ENCODE measurements at regions not wholly inside any gene's neighbourhood (a gene's known extent, or its start where the extent isn't known, plus 50 kb on each side); places are given as distances from the start of the nearest gene placed in this dataset.
A peak's percentile ranks its signal among the peaks of the same experiment; 100 is the strongest.

GRCh38 chr2:43045866-43046265 lies 180.5 kb downstream of the ZFP36L2 start:
- no peak for DNase-seq (ENCODE audit: low spot score in 2 of 2)
- 51 to 66% methylated on average over 3 of the region's 3 CpGs for WGBS, 2 donors
- TF ChIP-seq CTCF (IDR thresholded peaks at IDR 0.05) (no peak), POLR2A (IDR thresholded peaks at IDR 0.05) (no peak), EP300 (IDR thresholded peaks at IDR 0.05) (no peak)
- peak overlapping the region in 3 of 4 donors; percentile 27 to 69 (median 57) for H3K27ac ChIP-seq
- no peak overlapping the region for H3K4me3 ChIP-seq
- H3K27me3 ChIP-seq = no peaks in the 10 kb centered on the region
- peaks cover 0 to 50% (median 16%) of the 10 kb centered on the region in 4 donors for H3K4me1 ChIP-seq
- H3K9me3 ChIP-seq = no peaks in the 10 kb centered on the region
- H3K36me3 ChIP-seq = no peaks in the 10 kb centered on the region

GRCh38 chr2:43044093-43044681 lies 182.2 kb downstream of the ZFP36L2 start:
- no peak for TF ChIP-seq EP300 (IDR thresholded peaks at IDR 0.05)
- TF ChIP-seq CTCF (IDR thresholded peaks at IDR 0.05) = no peak
- TF ChIP-seq POLR2A (IDR thresholded peaks at IDR 0.05) = no peak
- no peak for DNase-seq (ENCODE audit: low spot score in 2 of 2)
- Histone ChIP-seq H3K36me3 (no peaks in the 10 kb centered on the region), H3K4me3 (no peak overlapping the region), H3K9me3 (no peaks in the 10 kb centered on the region), H3K27ac (peak overlapping the region in 2 of 4 donors; percentile 5 to 66), H3K4me1 (peaks cover 0 to 40% (median 16%) of the 10 kb centered on the region in 4 donors), H3K27me3 (no peaks in the 10 kb centered on the region)
- WGBS, 2 donors = 80% methylated on average over 13 of the region's 13 CpGs

- no peak for TF ChIP-seq CTCF (IDR thresholded peaks at IDR 0.05)
- no peak for TF ChIP-seq EP300 (IDR thresholded peaks at IDR 0.05)
- no peak for TF ChIP-seq POLR2A (IDR thresholded peaks at IDR 0.05)
- H3K36me3 ChIP-seq = no peaks in the 10 kb centered on the region
- H3K4me1 ChIP-seq = peaks cover 0 to 40% (median 16%) of the 10 kb centered on the region in 4 donors
- H3K27me3 ChIP-seq = no peaks in the 10 kb centered on the region
- no peak overlapping the region for H3K4me3 ChIP-seq
- H3K27ac ChIP-seq = no peak overlapping the region
- WGBS, 2 donors = 83 to 90% methylated on average over 8 of the region's 8 CpGs
- no peak for DNase-seq (ENCODE audit: low spot score in 2 of 2)
- H3K9me3 ChIP-seq = no peaks in the 10 kb centered on the region
Observed at GRCh38 chr2:43043553-43043870, 182.9 kb downstream of the ZFP36L2 start.

GRCh38 chr2:43041661-43042360 lies 184.6 kb downstream of the ZFP36L2 start:
- H3K27ac ChIP-seq = no peak overlapping the region
- DNase-seq (ENCODE audit: low spot score in 2 of 2) = no peak
- 52 to 56% methylated on average over 8 of the region's 8 CpGs for WGBS, 2 donors
- H3K9me3 ChIP-seq = no peaks in the 10 kb centered on the region
- H3K36me3 ChIP-seq = no peaks in the 10 kb centered on the region
- no peak overlapping the region for H3K4me3 ChIP-seq
- peaks cover 0 to 34% (median 10%) of the 10 kb centered on the region in 4 donors for H3K4me1 ChIP-seq
- TF ChIP-seq EP300 (IDR thresholded peaks at IDR 0.05) (no peak), POLR2A (IDR thresholded peaks at IDR 0.05) (no peak)
- no peaks in the 10 kb centered on the region for H3K27me3 ChIP-seq

- Histone ChIP-seq H3K27ac (no peak overlapping the region), H3K4me1 (peaks cover 0 to 29% (median 3%) of the 10 kb centered on the region in 4 donors), H3K27me3 (no peaks in the 10 kb centered on the region), H3K36me3 (no peaks in the 10 kb centered on the region), H3K9me3 (no peaks in the 10 kb centered on the region), H3K4me3 (no peak overlapping the region)
- 88% methylated on average over 4 of the region's 4 CpGs for WGBS, 2 donors
- TF ChIP-seq CTCF (IDR thresholded peaks at IDR 0.05) (no peak), EP300 (IDR thresholded peaks at IDR 0.05) (no peak), POLR2A (IDR thresholded peaks at IDR 0.05) (no peak)
- no peak for DNase-seq (ENCODE audit: low spot score in 2 of 2)
Observed at GRCh38 chr2:43041173-43041591, 185.2 kb downstream of the ZFP36L2 start.

All from tibial nerve (tissue), 4 donors.